ENCODE measurements at regions not wholly inside any gene's neighbourhood (a gene's known extent, or its start where the extent isn't known, plus 50 kb on each side); places are given as distances from the start of the nearest gene placed in this dataset.

GRCh38 chr15:72964542-72964941, 87.7 kb upstream of the NEO1 start:
- TF ChIP-seq CTCF (IDR thresholded peaks at IDR 0.05; ENCODE audit: insufficient read depth, low read depth, low read length) (no peak), EZH2 (IDR thresholded peaks at IDR 0.05; ENCODE audit: insufficient read depth, low read length) (no peak)
